ENCODE measurements at regions not wholly inside any gene's neighbourhood (a gene's known extent, or its start where the extent isn't known, plus 50 kb on each side); places are given as distances from the start of the nearest gene placed in this dataset.

GRCh38 chr15:97174886-97175540 is 785.5 kb upstream of the ARRDC4 start:
- H3K23ac ChIP-seq (ENCODE audit: low read depth, low read length) = no peak overlapping the region
- H2BK120ac ChIP-seq (ENCODE audit: low read depth, low read length) = no peak overlapping the region
- H4K5ac ChIP-seq (ENCODE audit: low read depth, low read length) = no peak overlapping the region
- no peak overlapping the region for H4K91ac ChIP-seq (ENCODE audit: insufficient read depth, low read depth, low read length)
- no CpG with 5 or more reads among the region's 2 CpGs for WGBS, 2 experiments (ENCODE audit: extremely low coverage in 2 of 2, insufficient read length in 1 of 2)
- dilution Hi-C loops (cut with HindIII; ENCODE audit: low sequenced_read_pairs, unreplicated experiment) = no loop called here
- no peak overlapping the region for H2AK5ac ChIP-seq (ENCODE audit: low read depth, low read length)
- no peak overlapping the region for H2AFZ ChIP-seq (replicated peaks; ENCODE audit: low read length, poor library complexity)
- H3K4me3 ChIP-seq (ENCODE audit: insufficient read depth, low read depth, low read length) = no peak overlapping the region
- no TSS peak for BruUV-seq (replicated peaks)
- H2AK9ac ChIP-seq (replicated peaks; ENCODE audit: low read depth, low read length, poor library complexity) = no peak overlapping the region
- H3K18ac ChIP-seq (ENCODE audit: low read depth, low read length) = no peak overlapping the region
- no peaks in the 10 kb centered on the region for H3K9me1 ChIP-seq (ENCODE audit: insufficient read depth, low read length)
- H3K36me3 ChIP-seq (ENCODE audit: control insufficient read depth, insufficient read depth, low read length) = no peaks in the 10 kb centered on the region
- no peaks in the 10 kb centered on the region for H4K20me1 ChIP-seq (ENCODE audit: insufficient read depth, low read length)
- H3K79me1 ChIP-seq (ENCODE audit: low read depth in 1 of 2, low read length in 2 of 2) = no peaks in the 10 kb centered on the region
- no peak for DNase-seq
- H4K8ac ChIP-seq (ENCODE audit: low read depth in 2 of 2, low read length in 2 of 2) = no peak overlapping the region
- no peak overlapping the region for H2BK5ac ChIP-seq (ENCODE audit: low read depth, low read length, poor library complexity, severe bottlenecking)
- in situ Hi-C loops (cut with MboI; ENCODE audit: low sequenced_read_pairs) = no loop called here
- H3K56ac ChIP-seq (ENCODE audit: extremely low read depth, insufficient read depth, low read length) = no peak overlapping the region
- CTCF ChIA-PET = interaction anchor here (0.5 kb wide), 1 partner anchor 154 kb away, joined by 4 read pairs; no protein-coding TSS in a partner anchor
- H3K9ac ChIP-seq (ENCODE audit: low read depth, low read length) = no peak overlapping the region
- no peak overlapping the region for H2BK20ac ChIP-seq (ENCODE audit: low read depth, low read length)
- no peak overlapping the region for H3K14ac ChIP-seq (replicated peaks; ENCODE audit: low read depth, low read length)
- peaks cover 14% of the 10 kb centered on the region for H3K9me3 ChIP-seq (ENCODE audit: control insufficient read depth, insufficient read depth, low read length)
- H3K27ac ChIP-seq (ENCODE audit: insufficient read depth, low read length) = no peak overlapping the region
- H2BK15ac ChIP-seq (ENCODE audit: low read depth, low read length) = no peak overlapping the region
- POLR2A ChIA-PET (ENCODE audit: unreplicated experiment) = no interaction called here
- no peak for ATAC-seq (ENCODE audit: low read depth)
- H3K4ac ChIP-seq (ENCODE audit: low read depth, low read length) = no peak overlapping the region
- no peaks in the 10 kb centered on the region for H3K27me3 ChIP-seq (ENCODE audit: control insufficient read depth, insufficient read depth, low read length)
- H3K4me2 ChIP-seq (ENCODE audit: low read depth, low read length) = no peak overlapping the region
- no peaks in the 10 kb centered on the region for H3K4me1 ChIP-seq (ENCODE audit: control insufficient read depth, insufficient read depth, low read length)
- no peak for TF ChIP-seq FOS (IDR thresholded peaks at IDR 0.05; ENCODE audit: low read depth, low read length)
- no peak for TF ChIP-seq RAD21 (IDR thresholded peaks at IDR 0.05; ENCODE audit: low read length)
- TF ChIP-seq POLR2A (IDR thresholded peaks at IDR 0.05; ENCODE audit: low read depth, low read length) = no peak
- no peak for TF ChIP-seq NFE2L2 (IDR thresholded peaks at IDR 0.05; ENCODE audit: low read depth, low read length)
- TF ChIP-seq RCOR1 (IDR thresholded peaks at IDR 0.05; ENCODE audit: insufficient replicate concordance, low read length) = no peak
- no peak for TF ChIP-seq CHD1 (IDR thresholded peaks at IDR 0.05; ENCODE audit: low read depth, low read length)
- intact Hi-C loops (cut with micrococcal nuclease) = no loop called here

Measured in IMR-90 (cell line).